Neural progenitor cell (in vitro differentiated cells): ENCODE measurements at regions not wholly inside any gene's neighbourhood (a gene's known extent, or its start where the extent isn't known, plus 50 kb on each side); places are given as distances from the start of the nearest gene placed in this dataset.

Experiments
- CTCF ChIP-seq: fragments of 200-600 bp; sonication (generic); IDR thresholded peaks from 2 replicates; pipeline ENCODE4 v1.5.1; 2017; ENCODE audit warnings: antibody characterized with exemption, mild to moderate bottlenecking
- EZH2 ChIP-seq: fragments of 200-600 bp; sonication (generic); IDR thresholded peaks from 2 replicates; pipeline ENCODE4 v1.6.1; 2017; ENCODE audit warnings: antibody characterized with exemption, mild to moderate bottlenecking, moderate library complexity
- EZH2phosphoT487 ChIP-seq: fragments of 200-600 bp; sonication (generic); IDR thresholded peaks from 2 replicates; pipeline ENCODE4 v1.6.1; 2017; ENCODE audit warnings: antibody characterized with exemption

GRCh38 chr4:28117084-28117682, 1256.5 kb downstream of the STIM2 start:
- TF ChIP-seq EZH2, result no peak
- no peak for TF ChIP-seq CTCF
- TF ChIP-seq EZH2phosphoT487, result no peak
